ENCODE measurements at regions not wholly inside any gene's neighbourhood (a gene's known extent, or its start where the extent isn't known, plus 50 kb on each side); places are given as distances from the start of the nearest gene placed in this dataset.

GRCh38 chr1:103960710-103961109 is 211.0 kb downstream of the AMY1C start:
- no peak for TF ChIP-seq CTCF (conservative IDR thresholded peaks at IDR 0.05; ENCODE audit: low read length)
- TF ChIP-seq EZH2phosphoT487 (IDR thresholded peaks at IDR 0.05; ENCODE audit: borderline replicate concordance) = no peak
